ENCODE measurements at regions not wholly inside any gene's neighbourhood (a gene's known extent, or its start where the extent isn't known, plus 50 kb on each side); places are given as distances from the start of the nearest gene placed in this dataset.

DNA sequence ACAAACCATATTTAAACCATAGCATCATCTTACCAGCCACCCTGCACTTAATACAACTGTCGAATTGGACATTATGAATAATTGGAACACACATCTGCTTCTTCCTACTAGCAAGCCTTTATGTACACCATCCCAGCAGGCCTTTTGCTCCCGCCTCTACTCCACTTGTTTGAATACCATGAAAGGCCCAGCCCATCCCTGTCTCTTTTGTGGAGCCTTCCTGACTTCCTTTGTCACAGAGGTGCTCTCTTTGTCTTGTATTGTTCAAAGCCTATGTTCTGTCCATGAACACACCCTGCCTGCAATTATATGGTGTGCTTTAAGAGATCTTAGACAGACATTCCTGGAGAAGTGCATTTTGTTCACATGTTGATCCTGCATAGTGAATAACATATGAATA is 465.7 kb downstream of the DIRAS2 start:
- TF ChIP-seq EP300 (IDR thresholded peaks at IDR 0.05; ENCODE audit: borderline replicate concordance), result no peak
- no peak for TF ChIP-seq RAD21 (IDR thresholded peaks at IDR 0.05; ENCODE audit: low read depth)
- TF ChIP-seq FOXM1 (IDR thresholded peaks at IDR 0.05; ENCODE audit: borderline replicate concordance, low read depth), result no peak
- TF ChIP-seq YY1 (IDR thresholded peaks at IDR 0.05; ENCODE audit: low read depth), result no peak
- TF ChIP-seq CREB1 (IDR thresholded peaks at IDR 0.05; ENCODE audit: low read depth), result no peak
- TF ChIP-seq, protein P1, sequence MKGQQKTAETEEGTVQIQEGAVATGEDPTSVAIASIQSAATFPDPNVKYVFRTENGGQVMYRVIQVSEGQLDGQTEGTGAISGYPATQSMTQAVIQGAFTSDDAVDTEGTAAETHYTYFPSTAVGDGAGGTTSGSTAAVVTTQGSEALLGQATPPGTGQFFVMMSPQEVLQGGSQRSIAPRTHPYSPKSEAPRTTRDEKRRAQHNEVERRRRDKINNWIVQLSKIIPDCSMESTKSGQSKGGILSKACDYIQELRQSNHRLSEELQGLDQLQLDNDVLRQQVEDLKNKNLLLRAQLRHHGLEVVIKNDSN (IDR thresholded peaks at IDR 0.05), result no peak
- TF ChIP-seq, protein P2, sequence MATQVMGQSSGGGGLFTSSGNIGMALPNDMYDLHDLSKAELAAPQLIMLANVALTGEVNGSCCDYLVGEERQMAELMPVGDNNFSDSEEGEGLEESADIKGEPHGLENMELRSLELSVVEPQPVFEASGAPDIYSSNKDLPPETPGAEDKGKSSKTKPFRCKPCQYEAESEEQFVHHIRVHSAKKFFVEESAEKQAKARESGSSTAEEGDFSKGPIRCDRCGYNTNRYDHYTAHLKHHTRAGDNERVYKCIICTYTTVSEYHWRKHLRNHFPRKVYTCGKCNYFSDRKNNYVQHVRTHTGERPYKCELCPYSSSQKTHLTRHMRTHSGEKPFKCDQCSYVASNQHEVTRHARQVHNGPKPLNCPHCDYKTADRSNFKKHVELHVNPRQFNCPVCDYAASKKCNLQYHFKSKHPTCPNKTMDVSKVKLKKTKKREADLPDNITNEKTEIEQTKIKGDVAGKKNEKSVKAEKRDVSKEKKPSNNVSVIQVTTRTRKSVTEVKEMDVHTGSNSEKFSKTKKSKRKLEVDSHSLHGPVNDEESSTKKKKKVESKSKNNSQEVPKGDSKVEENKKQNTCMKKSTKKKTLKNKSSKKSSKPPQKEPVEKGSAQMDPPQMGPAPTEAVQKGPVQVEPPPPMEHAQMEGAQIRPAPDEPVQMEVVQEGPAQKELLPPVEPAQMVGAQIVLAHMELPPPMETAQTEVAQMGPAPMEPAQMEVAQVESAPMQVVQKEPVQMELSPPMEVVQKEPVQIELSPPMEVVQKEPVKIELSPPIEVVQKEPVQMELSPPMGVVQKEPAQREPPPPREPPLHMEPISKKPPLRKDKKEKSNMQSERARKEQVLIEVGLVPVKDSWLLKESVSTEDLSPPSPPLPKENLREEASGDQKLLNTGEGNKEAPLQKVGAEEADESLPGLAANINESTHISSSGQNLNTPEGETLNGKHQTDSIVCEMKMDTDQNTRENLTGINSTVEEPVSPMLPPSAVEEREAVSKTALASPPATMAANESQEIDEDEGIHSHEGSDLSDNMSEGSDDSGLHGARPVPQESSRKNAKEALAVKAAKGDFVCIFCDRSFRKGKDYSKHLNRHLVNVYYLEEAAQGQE (IDR thresholded peaks at IDR 0.05; ENCODE audit: low read depth), result no peak
- TF ChIP-seq, protein P3, sequence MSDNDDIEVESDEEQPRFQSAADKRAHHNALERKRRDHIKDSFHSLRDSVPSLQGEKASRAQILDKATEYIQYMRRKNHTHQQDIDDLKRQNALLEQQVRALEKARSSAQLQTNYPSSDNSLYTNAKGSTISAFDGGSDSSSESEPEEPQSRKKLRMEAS (IDR thresholded peaks at IDR 0.05), result no peak
- TF ChIP-seq CEBPB (IDR thresholded peaks at IDR 0.05), result no peak
